ENCODE measurements at regions not wholly inside any gene's neighbourhood (a gene's known extent, or its start where the extent isn't known, plus 50 kb on each side); places are given as distances from the start of the nearest gene placed in this dataset.

GRCh38 chr2:226256237-226256636 lies 543.4 kb downstream of the IRS1 start:
- ATAC-seq (no peak), DNase-seq (no peak)
- no peaks in the 10 kb centered on the region for H3K9me3 ChIP-seq
- intact Hi-C loops (cut with DNase I, micrococcal nuclease): no loop called here
- no peak overlapping the region for H3K4me3 ChIP-seq
- no peaks in the 10 kb centered on the region for H3K4me1 ChIP-seq (ENCODE audit: low read depth)
- no peak for TF ChIP-seq CTCF (IDR thresholded peaks at IDR 0.05)
- H3K36me3 ChIP-seq (ENCODE audit: low read depth): no peaks in the 10 kb centered on the region

- DNase-seq: no peak
- TF ChIP-seq CTCF (IDR thresholded peaks at IDR 0.05): no peak
- no peak for ATAC-seq
- H3K36me3 ChIP-seq (ENCODE audit: low read depth): no peaks in the 10 kb centered on the region
- no peak overlapping the region for H3K4me3 ChIP-seq
- H3K4me1 ChIP-seq (ENCODE audit: low read depth): no peaks in the 10 kb centered on the region
- intact Hi-C loops (cut with DNase I, micrococcal nuclease): no loop called here
- no peaks in the 10 kb centered on the region for H3K9me3 ChIP-seq
These were observed 548.0 kb downstream of the IRS1 start for GRCh38 chr2:226251661-226252060.

- Histone ChIP-seq H3K4me1 (ENCODE audit: low read depth) (no peaks in the 10 kb centered on the region), H3K9me3 (no peaks in the 10 kb centered on the region), H3K4me3 (no peak overlapping the region), H3K36me3 (ENCODE audit: low read depth) (no peaks in the 10 kb centered on the region)
- no peak for ATAC-seq
- intact Hi-C loops (cut with DNase I, micrococcal nuclease): no loop called here
- no peak for TF ChIP-seq CTCF (IDR thresholded peaks at IDR 0.05)
- no peak for DNase-seq
These were observed 552.0 kb downstream of the IRS1 start for GRCh38 chr2:226247289-226248275.

- Histone ChIP-seq H3K4me3 (no peak overlapping the region), H3K36me3 (ENCODE audit: low read depth) (no peaks in the 10 kb centered on the region), H3K4me1 (ENCODE audit: low read depth) (no peaks in the 10 kb centered on the region), H3K9me3 (no peaks in the 10 kb centered on the region)
- ATAC-seq (no peak), DNase-seq (no peak)
- intact Hi-C loops (cut with DNase I, micrococcal nuclease): no loop called here
- no peak for TF ChIP-seq CTCF (IDR thresholded peaks at IDR 0.05)
These were observed 565.4 kb downstream of the IRS1 start for GRCh38 chr2:226234187-226234586.

GRCh38 chr2:226233388-226233787 lies 566.2 kb downstream of the IRS1 start:
- TF ChIP-seq CTCF (IDR thresholded peaks at IDR 0.05): no peak
- DNase-seq: no peak
- intact Hi-C loops (cut with DNase I, micrococcal nuclease): no loop called here
- H3K36me3 ChIP-seq (ENCODE audit: low read depth): no peaks in the 10 kb centered on the region
- H3K4me3 ChIP-seq: no peak overlapping the region
- H3K9me3 ChIP-seq: no peaks in the 10 kb centered on the region
- no peak for ATAC-seq
- H3K4me1 ChIP-seq (ENCODE audit: low read depth): no peaks in the 10 kb centered on the region
